H1 (cell line): ENCODE measurements at regions not wholly inside any gene's neighbourhood (a gene's known extent, or its start where the extent isn't known, plus 50 kb on each side); places are given as distances from the start of the nearest gene placed in this dataset.

Experiments
- CTCF ChIA-PET: fragments of 300-600 bp; sonication (Branson Sonifier 250); formaldehyde crosslinking; loops from one replicate; lab custom pipeline; 2021; ENCODE audit not compliant: partially characterized antibody; lab: Charles Lee
- POLR2A ChIA-PET: fragments of 300-600 bp; sonication (Branson Sonifier 250); formaldehyde crosslinking; loops from one replicate; lab custom pipeline; 2021; ENCODE audit warnings: inconsistent platforms; ENCODE audit not compliant: partially characterized antibody; lab: Charles Lee
- DNase-seq, 2 experiments: peaks; one replicate each; pipeline versions ENCODE4 v3.0.0 to v3.0.0-alpha.2; 2010 to 2022; ENCODE audit warnings: low spot score in 2 of 2, low read depth in 1 of 2, mixed read lengths in 1 of 2
- FAIRE-seq: peaks from 2 replicates; lab custom pipeline; 2011; peaks lifted over from hg19 to GRCh38; lab: Jason Lieb, UNC
- H2AFZ ChIP-seq: 2 replicates; pipeline ENCODE4 v1.8.1; 2012; ENCODE audit warnings: low read length, inconsistent platforms
- H2AK5ac ChIP-seq: 2 replicates; pipeline ENCODE4 v1.6.1; 2013; ENCODE audit warnings: low read depth, low read length
- H2BK120ac ChIP-seq: replicated peaks from 2 replicates; pipeline ENCODE3; 2013; ENCODE audit warnings: low read depth, low read length, inconsistent platforms
- H2BK12ac ChIP-seq: 2 replicates; pipeline ENCODE4 v1.6.1; 2013; ENCODE audit warnings: low read depth, low read length
- H2BK15ac ChIP-seq: 2 replicates; pipeline ENCODE4 v1.6.1; 2013; ENCODE audit warnings: low read length
- H2BK20ac ChIP-seq: 2 replicates; pipeline ENCODE4 v1.6.1; 2013; ENCODE audit warnings: low read length
- H2BK5ac ChIP-seq: 2 replicates; pipeline ENCODE4 v1.6.1; 2013; ENCODE audit warnings: low read depth, low read length
- H3K14ac ChIP-seq: 2 replicates; pipeline ENCODE4 v1.6.1; 2013; ENCODE audit warnings: inconsistent platforms; ENCODE audit not compliant: insufficient read length
- H3K18ac ChIP-seq: 2 replicates; pipeline ENCODE4 v1.6.1; 2013; ENCODE audit warnings: low read length; ENCODE audit errors: extremely low read depth
- H3K23ac ChIP-seq: 2 replicates; pipeline ENCODE4 v1.6.1; 2013; ENCODE audit warnings: inconsistent platforms; ENCODE audit not compliant: insufficient read length
- H3K23me2 ChIP-seq: 2 replicates; pipeline ENCODE4 v1.6.1; 2013; ENCODE audit warnings: low read depth, low read length
- H3K27ac ChIP-seq: 2 replicates; pipeline ENCODE4 v1.6.1; 2011; ENCODE audit warnings: low read depth, low read length, inconsistent platforms
- H3K27me3 ChIP-seq, 4 experiments: replicated peaks in 1 of 4; 1 replicate in 1 of 4; 2 replicates in 3 of 4; pipeline versions ENCODE4 v1.6.1 to v1.8.1; 2011 to 2013; ENCODE audit warnings: low read length in 3 of 4, mild to moderate bottlenecking in 3 of 4, inconsistent platforms in 2 of 4, mixed read lengths in 2 of 4, moderate library complexity in 1 of 4; ENCODE audit not compliant: control insufficient read depth in 3 of 4, insufficient read depth in 3 of 4; ENCODE audit errors: extremely low read depth in 1 of 4
- H3K36me3 ChIP-seq, 4 experiments: 2 replicates each; pipeline versions ENCODE4 v1.6.1 to v1.8.1; 2011 to 2013; ENCODE audit warnings: mild to moderate bottlenecking in 4 of 4, low read length in 3 of 4, moderate library complexity in 2 of 4, control low read depth in 1 of 4, inconsistent platforms in 1 of 4; ENCODE audit not compliant: insufficient read depth in 4 of 4, control insufficient read depth in 2 of 4
- H3K4ac ChIP-seq: replicated peaks from 2 replicates; pipeline ENCODE3; 2013; ENCODE audit warnings: low read length, low read depth, mixed read lengths, inconsistent platforms; ENCODE audit not compliant: insufficient read length
- H3K4me1 ChIP-seq, 4 experiments: replicated peaks in 1 of 4; 1 replicate in 1 of 4; 2 replicates in 3 of 4; pipeline versions ENCODE4 v1.6.1 to v1.8.1; 2011 to 2013; ENCODE audit warnings: low read length in 3 of 4, inconsistent platforms in 2 of 4, mixed read lengths in 1 of 4; ENCODE audit not compliant: insufficient read depth in 4 of 4, control insufficient read depth in 3 of 4
- H3K4me2 ChIP-seq, 2 experiments: 2 replicates each; pipeline versions ENCODE4 v1.6.1 to v1.8.1; 2011 to 2013; ENCODE audit warnings: low read depth in 2 of 2, low read length in 2 of 2, control low read depth in 1 of 2, inconsistent platforms in 1 of 2, mild to moderate bottlenecking in 1 of 2; ENCODE audit not compliant: insufficient read depth in 1 of 2
- H3K4me3 ChIP-seq, 4 experiments: fragments of 200-600, 300-600 bp in 1 of 4; sonication (generic), shearing (Covaris generic), sonication (Bioruptor Twin) in 1 of 4; 2 replicates each; pipeline versions ENCODE4 v1.5.1 to v1.8.1; 2011 to 2016; ENCODE audit warnings: low read length in 4 of 4, low read depth in 3 of 4, control low read depth in 2 of 4, inconsistent platforms in 2 of 4, mild to moderate bottlenecking in 2 of 4, mixed read lengths in 1 of 4, moderate library complexity in 1 of 4; ENCODE audit not compliant: insufficient read depth in 2 of 4; ENCODE audit errors: extremely low read depth in 1 of 4
- H3K56ac ChIP-seq: replicated peaks from 2 replicates; pipeline ENCODE3; 2013; ENCODE audit warnings: low read depth, mild to moderate bottlenecking, mixed read lengths, low read length, inconsistent platforms; ENCODE audit not compliant: insufficient read length
- H3K79me1 ChIP-seq: 2 replicates; pipeline ENCODE4 v1.6.1; 2013; ENCODE audit warnings: low read depth, low read length, control low read depth
- H3K79me2 ChIP-seq, 2 experiments: 2 replicates each; pipeline versions ENCODE4 v1.6.1 to v1.8.1; 2012 to 2013; ENCODE audit warnings: low read length in 2 of 2, mild to moderate bottlenecking in 2 of 2, inconsistent platforms in 1 of 2; ENCODE audit not compliant: insufficient read depth in 2 of 2, control insufficient read depth in 1 of 2
- H3K9ac ChIP-seq, 4 experiments: replicated peaks in 1 of 4; 1 replicate in 1 of 4; 2 replicates in 3 of 4; pipeline versions ENCODE4 v1.6.1 to v1.8.1; 2011 to 2013; ENCODE audit warnings: low read depth in 3 of 4, low read length in 3 of 4, control low read depth in 2 of 4, mild to moderate bottlenecking in 2 of 4, moderate library complexity in 2 of 4, inconsistent platforms in 1 of 4; ENCODE audit errors: extremely low read depth in 1 of 4
- H3K9me3 ChIP-seq, 2 experiments: 2 replicates each; pipeline versions ENCODE4 v1.6.1 to v1.8.1; 2012 to 2013; ENCODE audit warnings: mild to moderate bottlenecking in 2 of 2, moderate library complexity in 2 of 2, control low read depth in 1 of 2, inconsistent platforms in 1 of 2, low read depth in 1 of 2, low read length in 1 of 2, mixed read lengths in 1 of 2; ENCODE audit not compliant: insufficient read depth in 2 of 2
- H4K20me1 ChIP-seq, 2 experiments: replicated peaks in 1 of 2; 2 replicates each; pipeline versions ENCODE3 to v1.8.1; 2011 to 2013; ENCODE audit warnings: inconsistent platforms in 2 of 2, low read length in 2 of 2, mild to moderate bottlenecking in 1 of 2; ENCODE audit not compliant: insufficient read depth in 2 of 2, control insufficient read depth in 1 of 2
- H4K5ac ChIP-seq: 2 replicates; pipeline ENCODE4 v1.6.1; 2013; ENCODE audit warnings: low read length, low read depth, mixed read lengths, inconsistent platforms; ENCODE audit not compliant: insufficient read length
- H4K8ac ChIP-seq: 2 replicates; pipeline ENCODE4 v1.8.0; 2013; ENCODE audit warnings: mild to moderate bottlenecking, moderate library complexity, low read length, inconsistent platforms; ENCODE audit not compliant: insufficient read depth; ENCODE audit errors: extremely low read depth
- H4K91ac ChIP-seq: replicated peaks from 2 replicates; pipeline ENCODE3; 2013; ENCODE audit warnings: low read length, mixed read lengths, inconsistent platforms; ENCODE audit not compliant: insufficient read length
- CREB1 ChIP-seq: IDR thresholded peaks from 2 replicates; pipeline ENCODE4 v1.6.1; 2012; ENCODE audit warnings: inconsistent platforms
- GABPA ChIP-seq: IDR thresholded peaks from 2 replicates; pipeline ENCODE4 v1.6.1; 2011; ENCODE audit warnings: mild to moderate bottlenecking, low read length, moderate library complexity, borderline replicate concordance; ENCODE audit not compliant: insufficient read depth
- HDAC2 ChIP-seq, 2 experiments: fragments of 300-600 bp in 1 of 2; sonication (generic) in 1 of 2; IDR thresholded peaks; 2 replicates each; pipeline ENCODE4 v1.6.1; 2011 to 2012; ENCODE audit warnings: low read depth in 2 of 2, low read length in 2 of 2, mild to moderate bottlenecking in 2 of 2, moderate library complexity in 2 of 2, borderline replicate concordance in 1 of 2, inconsistent platforms in 1 of 2
- POLR2A ChIP-seq, 2 experiments: IDR thresholded peaks; 1 replicate in 1 of 2; 2 replicates in 1 of 2; pipeline ENCODE4 v1.6.1; 2011; ENCODE audit warnings: low read depth in 2 of 2, low read length in 2 of 2, mild to moderate bottlenecking in 2 of 2; ENCODE audit errors: control extremely low read depth in 1 of 2
- SAP30 ChIP-seq: fragments of 300-600 bp; sonication (generic); IDR thresholded peaks from 2 replicates; pipeline ENCODE4 v1.7.1; 2012; ENCODE audit warnings: low read length, moderate library complexity, mild to moderate bottlenecking, inconsistent platforms; ENCODE audit not compliant: insufficient read depth, insufficient replicate concordance
- SIN3A ChIP-seq, 2 experiments: IDR thresholded peaks in 1 of 2; conservative IDR thresholded peaks in 1 of 2; 2 replicates each; pipeline ENCODE4 v1.6.1; 2011 to 2012; ENCODE audit warnings: low read length in 2 of 2, improper control_type of control experiment in 1 of 2, low read depth in 1 of 2, mild to moderate bottlenecking in 1 of 2
- SIRT6 ChIP-seq: IDR thresholded peaks from one replicate; pipeline ENCODE4 v1.7.1; 2012; ENCODE audit warnings: low read length, inconsistent platforms
- TAF1 ChIP-seq: IDR thresholded peaks from 2 replicates; pipeline ENCODE4 v1.6.1; 2011; ENCODE audit warnings: mild to moderate bottlenecking, low read depth, low read length
- TAF7 ChIP-seq: optimal IDR thresholded peaks from 2 replicates; pipeline ENCODE3; 2011; ENCODE audit warnings: low read depth, mild to moderate bottlenecking, inconsistent platforms, low read length, moderate library complexity, borderline replicate concordance
- TCF12 ChIP-seq: IDR thresholded peaks from 2 replicates; pipeline ENCODE4 v1.6.1; 2011; ENCODE audit warnings: low read depth, mild to moderate bottlenecking, low read length
- ZNF274 ChIP-seq: IDR thresholded peaks from 2 replicates; pipeline ENCODE4 v1.7.0; 2012; ENCODE audit warnings: low read length, borderline replicate concordance; ENCODE audit errors: extremely low read depth
- WGBS, 2 experiments: shearing (Covaris generic) in 1 of 2; methylation state at CpG; one replicate each; pipeline versions ENCODE4 v1.1.6 to v1.1.7; 2013 to 2015; ENCODE audit warnings: low lambda C conversion rate in 2 of 2, mixed read lengths in 2 of 2, inconsistent platforms in 1 of 2, low coverage in 1 of 2, missing lambda C conversion rate in 1 of 2; ENCODE audit not compliant: insufficient replicate concordance in 2 of 2, insufficient coverage in 1 of 2, insufficient read length in 1 of 2; ENCODE audit errors: extremely low coverage in 1 of 2, missing lambda C conversion rate in 1 of 2; 5-methylcytosine and 5-hydroxymethylcytosine counted together

GRCh38 chr2:120915670-120916069 lies 180.0 kb downstream of the GLI2 start:
- H3K18ac ChIP-seq = no peak overlapping the region
- H2BK120ac ChIP-seq = no peak overlapping the region
- H3K9ac ChIP-seq = no peak overlapping the region
- H3K4ac ChIP-seq = no peak overlapping the region
- no peak for TF ChIP-seq SAP30
- TF ChIP-seq TAF7 = no peak
- no peak for TF ChIP-seq SIN3A (conservative IDR thresholded peaks at IDR 0.05 in 1 of 2, IDR thresholded peaks at IDR 0.05 in 1 of 2; ENCODE audit: low read depth in 1 of 2, low read length in 2 of 2)
- no peak for TF ChIP-seq TAF1
- no peak for TF ChIP-seq ZNF274
- no peak for TF ChIP-seq TCF12
- TF ChIP-seq SIRT6 = no peak
- no peak for TF ChIP-seq POLR2A (IDR thresholded peaks at IDR 0.05; ENCODE audit: control extremely low read depth in 1 of 2, low read depth in 2 of 2, low read length in 2 of 2)
- no peak for TF ChIP-seq HDAC2 (IDR thresholded peaks at IDR 0.05; ENCODE audit: borderline replicate concordance in 1 of 2, low read depth in 2 of 2, low read length in 2 of 2)
- TF ChIP-seq CREB1 = no peak
- TF ChIP-seq GABPA = no peak
- no peak overlapping the region for H2BK20ac ChIP-seq
- CTCF ChIA-PET = interaction anchor here (1.5 to 4.6 kb wide), 4 partner anchors 11 to 219 kb away, joined by 3 to 24 read pairs (median 11); no protein-coding TSS in a partner anchor
- no peaks in the 10 kb centered on the region for H3K9me3 ChIP-seq
- H4K91ac ChIP-seq = no peak overlapping the region
- H3K27me3 ChIP-seq = no peaks in the 10 kb centered on the region
- WGBS, 2 experiments = 90% methylated on average over 3 of the region's 3 CpGs; no CpG with 5 or more reads in 1 of the 2 experiments
- H3K27ac ChIP-seq = no peak overlapping the region
- H3K4me1 ChIP-seq = peaks cover 0 to 12% (median 8%) of the 10 kb centered on the region in 4 experiments; a peak in 6 of 7 replicates
- peaks cover 19% of the 10 kb centered on the region; the same call in 1 of the 2 replicates for H3K79me1 ChIP-seq
- POLR2A ChIA-PET = no interaction called here
- H3K4me3 ChIP-seq = no peak overlapping the region
- H3K23ac ChIP-seq = no peak overlapping the region
- no peak for FAIRE-seq
- no peak overlapping the region for H2AK5ac ChIP-seq
- no peak overlapping the region for H2BK15ac ChIP-seq
- no peak overlapping the region for H2BK12ac ChIP-seq
- peaks cover 17 to 25% of the 10 kb centered on the region in 2 experiments for H4K20me1 ChIP-seq
- no peak overlapping the region for H3K56ac ChIP-seq
- no peaks in the 10 kb centered on the region for H3K23me2 ChIP-seq
- no peak overlapping the region for H4K8ac ChIP-seq
- no peak overlapping the region for H3K4me2 ChIP-seq
- H3K36me3 ChIP-seq = no peaks in the 10 kb centered on the region
- no peak overlapping the region for H2AFZ ChIP-seq
- DNase-seq = no peak
- H4K5ac ChIP-seq = no peak overlapping the region
- no peak overlapping the region; the same call in 1 of the 2 replicates for H2BK5ac ChIP-seq
- no peak overlapping the region for H3K14ac ChIP-seq
- peaks cover 0 to 5% of the 10 kb centered on the region in 2 experiments; a peak in 1 of 4 replicates for H3K79me2 ChIP-seq
